ENCODE measurements at regions not wholly inside any gene's neighbourhood (a gene's known extent, or its start where the extent isn't known, plus 50 kb on each side); places are given as distances from the start of the nearest gene placed in this dataset.

- Histone ChIP-seq H3K79me2 (ENCODE audit: insufficient read depth, low read length) (no peaks in the 10 kb centered on the region), H3K4me1 (ENCODE audit: insufficient read depth, low read length, poor library complexity, severe bottlenecking) (peaks cover 10% of the 10 kb centered on the region), H2AFZ (ENCODE audit: low read length) (peak overlapping the region; percentile 29; the same call in 1 of the 2 replicates), H3K9ac (ENCODE audit: low read depth, low read length, poor library complexity, severe bottlenecking) (no peak overlapping the region), H3K4me3 (ENCODE audit: low read length, poor library complexity, severe bottlenecking) (no peak overlapping the region), H3K27me3 (ENCODE audit: insufficient read depth, low read length, poor library complexity, severe bottlenecking) (no peaks in the 10 kb centered on the region), H3K36me3 (ENCODE audit: insufficient read depth, low read length) (no peaks in the 10 kb centered on the region), H4K20me1 (ENCODE audit: insufficient read depth, low read length, poor library complexity, severe bottlenecking) (no peaks in the 10 kb centered on the region), H3F3A (ENCODE audit: low read depth) (0 out of 2 replicates have a peak, but pooled peaks cover 3% of the 10 kb centered on the region), H3K4me2 (ENCODE audit: low read depth, low read length, poor library complexity, severe bottlenecking) (peak overlapping the region; percentile 47), H3K9me2 (replicated peaks; ENCODE audit: low read depth, low read length) (no peaks in the 10 kb centered on the region), H3K9me3 (ENCODE audit: insufficient read depth, low read depth, low read length) (no peaks in the 10 kb centered on the region)
- no peak for TF ChIP-seq EZH2phosphoT487 (IDR thresholded peaks at IDR 0.05; ENCODE audit: borderline replicate concordance)
- no peak for TF ChIP-seq CTCF (conservative IDR thresholded peaks at IDR 0.05; ENCODE audit: low read length)
These were observed 645.6 kb upstream of the CBLB start for GRCh38 chr3:106514431-106514830.

- Histone ChIP-seq H3K9me3 (ENCODE audit: insufficient read depth, low read depth, low read length) (no peaks in the 10 kb centered on the region), H3K9me2 (replicated peaks; ENCODE audit: low read depth, low read length) (no peaks in the 10 kb centered on the region), H3K4me3 (ENCODE audit: low read length, poor library complexity, severe bottlenecking) (no peak overlapping the region), H3K27me3 (ENCODE audit: insufficient read depth, low read length, poor library complexity, severe bottlenecking) (no peaks in the 10 kb centered on the region), H3K79me2 (ENCODE audit: insufficient read depth, low read length) (no peaks in the 10 kb centered on the region), H4K20me1 (ENCODE audit: insufficient read depth, low read length, poor library complexity, severe bottlenecking) (no peaks in the 10 kb centered on the region), H3K9ac (ENCODE audit: low read depth, low read length, poor library complexity, severe bottlenecking) (no peak overlapping the region), H3F3A (ENCODE audit: low read depth) (0 out of 2 replicates have a peak, but pooled peaks cover 3% of the 10 kb centered on the region), H3K4me2 (ENCODE audit: low read depth, low read length, poor library complexity, severe bottlenecking) (no peak overlapping the region), H3K36me3 (ENCODE audit: insufficient read depth, low read length) (no peaks in the 10 kb centered on the region), H2AFZ (ENCODE audit: low read length) (no peak overlapping the region), H3K4me1 (ENCODE audit: insufficient read depth, low read length, poor library complexity, severe bottlenecking) (peaks cover 10% of the 10 kb centered on the region)
- no peak for TF ChIP-seq CTCF (conservative IDR thresholded peaks at IDR 0.05; ENCODE audit: low read length)
- TF ChIP-seq EZH2phosphoT487 (IDR thresholded peaks at IDR 0.05; ENCODE audit: borderline replicate concordance), result no peak
These were observed 649.7 kb upstream of the CBLB start for GRCh38 chr3:106518516-106518915.

GRCh38 chr3:106522397-106522796, 653.6 kb upstream of the CBLB start:
- Histone ChIP-seq H3K9me2 (replicated peaks; ENCODE audit: low read depth, low read length) (no peaks in the 10 kb centered on the region), H3K9ac (ENCODE audit: low read depth, low read length, poor library complexity, severe bottlenecking) (no peak overlapping the region), H3F3A (ENCODE audit: low read depth) (no peaks in the 10 kb centered on the region), H3K4me3 (ENCODE audit: low read length, poor library complexity, severe bottlenecking) (no peak overlapping the region), H3K27me3 (ENCODE audit: insufficient read depth, low read length, poor library complexity, severe bottlenecking) (no peaks in the 10 kb centered on the region), H4K20me1 (ENCODE audit: insufficient read depth, low read length, poor library complexity, severe bottlenecking) (no peaks in the 10 kb centered on the region), H3K36me3 (ENCODE audit: insufficient read depth, low read length) (no peaks in the 10 kb centered on the region), H2AFZ (ENCODE audit: low read length) (no peak overlapping the region), H3K9me3 (ENCODE audit: insufficient read depth, low read depth, low read length) (no peaks in the 10 kb centered on the region), H3K4me1 (ENCODE audit: insufficient read depth, low read length, poor library complexity, severe bottlenecking) (no peaks in the 10 kb centered on the region), H3K4me2 (ENCODE audit: low read depth, low read length, poor library complexity, severe bottlenecking) (no peak overlapping the region), H3K79me2 (ENCODE audit: insufficient read depth, low read length) (no peaks in the 10 kb centered on the region)
- TF ChIP-seq CTCF (conservative IDR thresholded peaks at IDR 0.05; ENCODE audit: low read length) (no peak), EZH2phosphoT487 (IDR thresholded peaks at IDR 0.05; ENCODE audit: borderline replicate concordance) (no peak)
